ENCODE measurements at regions not wholly inside any gene's neighbourhood (a gene's known extent, or its start where the extent isn't known, plus 50 kb on each side); places are given as distances from the start of the nearest gene placed in this dataset.

DNA sequence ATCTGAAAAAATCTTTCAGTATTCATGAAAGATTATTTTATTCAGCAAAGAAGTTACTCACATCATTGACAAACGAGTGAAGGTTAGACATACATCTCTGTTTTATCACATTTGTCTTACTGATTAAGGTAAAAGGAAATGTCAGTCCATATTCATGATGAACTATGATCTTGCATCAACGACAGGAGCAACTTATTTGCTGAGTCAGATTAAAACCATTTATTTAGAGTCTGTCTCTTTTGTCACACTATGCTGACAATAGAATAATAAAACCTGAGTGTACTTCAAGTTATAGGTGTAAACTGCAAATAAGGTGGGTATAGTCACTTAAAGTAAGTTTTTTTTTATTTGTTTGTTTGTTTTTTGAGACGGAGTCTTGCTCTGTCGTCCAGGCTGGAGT lies 216.5 kb upstream of the SEMA3C start:
- TF ChIP-seq CTCF (optimal IDR thresholded peaks at IDR 0.05 in 1 of 3, IDR thresholded peaks at IDR 0.05 in 1 of 3, conservative IDR thresholded peaks at IDR 0.05 in 1 of 3; ENCODE audit: extremely low read depth in 1 of 3, insufficient read depth in 2 of 3, low read length in 3 of 3) (no peak), EZH2 (IDR thresholded peaks at IDR 0.05; ENCODE audit: low read length) (no peak)
